CD4-positive, alpha-beta memory T cell (primary cell): ENCODE measurements at regions not wholly inside any gene's neighbourhood (a gene's known extent, or its start where the extent isn't known, plus 50 kb on each side); places are given as distances from the start of the nearest gene placed in this dataset.

Experiments used
- CTCF ChIA-PET: fragments of 350-600 bp; sonication (Branson Sonifier 250); formaldehyde crosslinking; loops from one replicate; lab custom pipeline; 2021; ENCODE audit warnings: inconsistent platforms; ENCODE audit not compliant: partially characterized antibody; lab: Charles Lee
- POLR2A ChIA-PET: fragments of 350-600 bp; sonication (Branson Sonifier 250); formaldehyde crosslinking; loops from one replicate; lab custom pipeline; 2021; ENCODE audit not compliant: partially characterized antibody; lab: Charles Lee
- DNase-seq, 5 donors: peaks; one replicate each; pipeline versions ENCODE4 v3.0.0 to v3.0.0-alpha.2; 2020 to 2022; ENCODE audit warnings: mixed read lengths in 1 of 5
- H3K27ac ChIP-seq: one replicate; pipeline ENCODE4 v1.7.0; 2013; ENCODE audit warnings: low read depth, low read length
- H3K27me3 ChIP-seq: 2 replicates; pipeline ENCODE4 v1.7.0; 2013; ENCODE audit warnings: mild to moderate bottlenecking, low read length, moderate library complexity; ENCODE audit not compliant: insufficient read depth
- H3K36me3 ChIP-seq: 2 replicates; pipeline ENCODE4 v1.7.0; 2013; ENCODE audit warnings: mild to moderate bottlenecking, low read length, moderate library complexity; ENCODE audit not compliant: insufficient read depth
- H3K4me1 ChIP-seq: 2 replicates; pipeline ENCODE4 v1.7.0; 2013; ENCODE audit warnings: mild to moderate bottlenecking, low read length, moderate library complexity; ENCODE audit not compliant: insufficient read depth
- H3K4me3 ChIP-seq, 2 donors: one replicate each; pipeline ENCODE4 v1.7.0; 2013; ENCODE audit warnings: low read length in 2 of 2, mild to moderate bottlenecking in 1 of 2
- H3K9me3 ChIP-seq, 2 donors: one replicate each; pipeline ENCODE4 v1.7.0; 2013; ENCODE audit warnings: low read length in 2 of 2, control low read depth in 1 of 2; ENCODE audit not compliant: control insufficient read depth in 1 of 2
- H3K27ac Mint-ChIP-seq, 7 donors: one replicate each; pipeline ENCODE4 v1.8.0; 2020 to 2021; ENCODE audit warnings: mixed read lengths in 7 of 7, mild to moderate bottlenecking in 6 of 7, inconsistent platforms in 3 of 7, moderate library complexity in 3 of 7
- H3K27me3 Mint-ChIP-seq, 2 donors: one replicate each; pipeline ENCODE4 v1.8.0; 2020 to 2021; ENCODE audit warnings: mixed read lengths in 2 of 2
- H3K36me3 Mint-ChIP-seq, 2 donors: one replicate each; pipeline ENCODE4 v1.8.0; 2020 to 2021; ENCODE audit warnings: mixed read lengths in 2 of 2, inconsistent platforms in 1 of 2, mild to moderate bottlenecking in 1 of 2
- H3K4me1 Mint-ChIP-seq, 4 donors: one replicate each; pipeline ENCODE4 v1.8.0; 2020 to 2021; ENCODE audit warnings: mixed read lengths in 4 of 4, mild to moderate bottlenecking in 1 of 4
- H3K4me3 Mint-ChIP-seq, 8 donors: one replicate each; pipeline ENCODE4 v1.8.0; 2020 to 2021; ENCODE audit warnings: mixed read lengths in 8 of 8, mild to moderate bottlenecking in 7 of 8, moderate library complexity in 6 of 8, inconsistent platforms in 3 of 8
- H3K9me3 Mint-ChIP-seq, 8 donors: one replicate each; pipeline ENCODE4 v1.8.0; 2020 to 2021; ENCODE audit warnings: mixed read lengths in 8 of 8, mild to moderate bottlenecking in 5 of 8, inconsistent platforms in 3 of 8, moderate library complexity in 1 of 8
- intact Hi-C: fragments of 100-400 bp; cut with micrococcal nuclease; formaldehyde crosslinking; loops from one replicate; pipeline ENCODE4 v1.15.1; 2023

- Mint-ChIP-seq H3K27ac (no peak overlapping the region), H3K9me3 (peaks cover 0 to 3% (median 0%) of the 10 kb centered on the region in 8 donors), H3K27me3 (no peaks in the 10 kb centered on the region), H3K36me3 (no peaks in the 10 kb centered on the region), H3K4me3 (no peak overlapping the region), H3K4me1 (no peaks in the 10 kb centered on the region)
- intact Hi-C loops: no loop called here
- no peaks in the 10 kb centered on the region for H3K9me3 ChIP-seq
- no peaks in the 10 kb centered on the region for H3K27me3 ChIP-seq
- no peak for DNase-seq
- no peak overlapping the region for H3K4me3 ChIP-seq
- CTCF ChIA-PET: no interaction called here
- POLR2A ChIA-PET: no interaction called here
- H3K36me3 ChIP-seq: no peaks in the 10 kb centered on the region
- no peaks in the 10 kb centered on the region for H3K4me1 ChIP-seq
- H3K27ac ChIP-seq: no peak overlapping the region
Observed at GRCh38 chr13:34571716-34572115, 370.4 kb upstream of the NBEA start.

GRCh38 chr13:34577051-34577450 lies 365.0 kb upstream of the NBEA start:
- Mint-ChIP-seq H3K4me1 (no peaks in the 10 kb centered on the region), H3K36me3 (no peaks in the 10 kb centered on the region), H3K9me3 (peaks cover 0 to 2% (median 0%) of the 10 kb centered on the region in 8 donors), H3K27me3 (peaks cover 0 to 2% of the 10 kb centered on the region in 2 donors), H3K27ac (no peak overlapping the region), H3K4me3 (no peak overlapping the region)
- Histone ChIP-seq H3K4me3 (no peak overlapping the region), H3K27me3 (no peaks in the 10 kb centered on the region), H3K27ac (no peak overlapping the region), H3K9me3 (no peaks in the 10 kb centered on the region), H3K36me3 (no peaks in the 10 kb centered on the region), H3K4me1 (no peaks in the 10 kb centered on the region)
- no peak for DNase-seq
- ChIA-PET CTCF (no interaction called here), POLR2A (no interaction called here)
- intact Hi-C loops: no loop called here

DNA sequence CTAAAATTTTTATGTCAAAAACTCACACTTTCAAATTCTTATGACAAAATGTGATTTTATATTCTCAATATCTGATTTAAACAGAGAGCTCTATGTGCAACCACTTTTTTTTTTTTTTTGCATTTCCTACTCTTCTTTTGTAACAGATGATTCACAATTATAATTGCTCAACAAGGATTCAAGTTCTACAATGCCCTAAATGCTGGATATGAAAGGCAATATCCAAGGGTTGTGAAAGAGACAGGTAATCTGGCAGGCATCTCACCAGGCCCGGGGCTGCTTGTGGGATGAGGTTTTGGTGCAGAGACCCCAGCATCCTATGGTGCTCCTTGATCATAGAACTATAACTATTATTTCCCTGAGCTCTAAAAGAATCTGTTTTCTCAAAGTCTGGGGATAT lies 363.6 kb upstream of the NBEA start:
- Histone ChIP-seq H3K27ac (no peak overlapping the region), H3K36me3 (no peaks in the 10 kb centered on the region), H3K9me3 (no peaks in the 10 kb centered on the region), H3K4me3 (no peak overlapping the region), H3K4me1 (no peaks in the 10 kb centered on the region), H3K27me3 (no peaks in the 10 kb centered on the region)
- no peak for DNase-seq
- Mint-ChIP-seq H3K36me3 (no peaks in the 10 kb centered on the region), H3K4me1 (no peaks in the 10 kb centered on the region), H3K9me3 (peaks cover 0 to 4% (median under 1%) of the 10 kb centered on the region in 8 donors), H3K27me3 (peaks cover 0 to 2% of the 10 kb centered on the region in 2 donors), H3K4me3 (no peak overlapping the region), H3K27ac (no peak overlapping the region)
- POLR2A ChIA-PET: no interaction called here
- CTCF ChIA-PET: no interaction called here
- intact Hi-C loops: no loop called here

DNA sequence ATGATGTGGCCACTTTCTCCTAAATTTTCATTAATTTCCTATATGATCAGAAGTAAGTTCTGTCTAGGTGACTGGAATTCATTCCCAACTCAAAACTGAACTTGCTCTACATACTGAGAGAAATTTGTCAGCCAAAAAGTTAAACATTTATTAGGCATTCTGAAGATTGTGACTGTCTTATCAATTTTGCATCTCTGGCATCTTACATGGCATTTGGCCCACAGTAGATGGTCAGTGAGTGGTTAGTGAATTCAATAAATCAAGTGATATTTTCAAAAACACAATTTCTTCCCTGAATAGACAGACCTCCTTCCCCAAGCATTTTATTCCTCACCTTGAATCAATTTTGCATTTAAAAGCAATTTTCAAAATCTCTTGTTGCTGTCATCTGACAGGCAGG lies 363.2 kb upstream of the NBEA start:
- ChIA-PET CTCF (no interaction called here), POLR2A (no interaction called here)
- no peak overlapping the region for H3K27ac ChIP-seq
- Mint-ChIP-seq H3K9me3 (peaks cover 0 to 4% (median under 1%) of the 10 kb centered on the region in 8 donors), H3K36me3 (no peaks in the 10 kb centered on the region), H3K27me3 (peaks cover 0 to 2% of the 10 kb centered on the region in 2 donors), H3K27ac (no peak overlapping the region), H3K4me1 (no peaks in the 10 kb centered on the region), H3K4me3 (no peak overlapping the region)
- no peaks in the 10 kb centered on the region for H3K27me3 ChIP-seq
- H3K9me3 ChIP-seq: no peaks in the 10 kb centered on the region
- intact Hi-C loops: no loop called here
- H3K4me1 ChIP-seq: no peaks in the 10 kb centered on the region
- H3K36me3 ChIP-seq: no peaks in the 10 kb centered on the region
- DNase-seq: no peak
- H3K4me3 ChIP-seq: no peak overlapping the region

DNA sequence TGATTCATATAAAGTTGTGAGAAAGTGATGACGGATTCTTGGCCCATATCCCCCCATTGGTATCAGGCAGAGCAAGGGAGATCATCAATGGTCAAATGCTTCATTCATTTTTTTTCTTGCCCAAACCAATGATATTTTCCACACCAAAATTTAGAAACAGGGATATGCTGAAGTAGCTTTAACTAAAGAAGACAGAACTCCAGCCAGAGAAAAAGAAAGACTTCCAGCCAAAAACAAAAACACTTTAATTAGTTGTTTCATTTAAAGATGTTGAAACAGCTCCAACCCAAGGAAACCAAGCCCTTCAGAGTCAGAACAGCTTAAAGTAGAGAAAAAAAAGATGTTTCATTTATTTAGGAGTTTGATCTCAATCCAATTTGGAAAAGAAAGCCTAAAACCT lies 358.9 kb upstream of the NBEA start:
- H3K27ac ChIP-seq: no peak overlapping the region
- intact Hi-C loops: no loop called here
- H3K4me3 ChIP-seq: no peak overlapping the region
- Mint-ChIP-seq H3K27ac (no peak overlapping the region), H3K27me3 (peaks cover 0 to 2% of the 10 kb centered on the region in 2 donors), H3K9me3 (peaks cover 0 to 3% (median 0%) of the 10 kb centered on the region in 8 donors), H3K4me1 (no peaks in the 10 kb centered on the region), H3K36me3 (no peaks in the 10 kb centered on the region), H3K4me3 (no peak overlapping the region)
- no peaks in the 10 kb centered on the region for H3K4me1 ChIP-seq
- no peaks in the 10 kb centered on the region for H3K36me3 ChIP-seq
- H3K9me3 ChIP-seq: no peaks in the 10 kb centered on the region
- ChIA-PET CTCF (no interaction called here), POLR2A (no interaction called here)
- DNase-seq: no peak
- H3K27me3 ChIP-seq: no peaks in the 10 kb centered on the region

GRCh38 chr13:34587576-34587975 lies 354.5 kb upstream of the NBEA start:
- no peak for DNase-seq
- H3K4me3 ChIP-seq: no peak overlapping the region
- Mint-ChIP-seq H3K27me3 (no peaks in the 10 kb centered on the region), H3K27ac (no peak overlapping the region), H3K4me3 (no peak overlapping the region), H3K36me3 (no peaks in the 10 kb centered on the region), H3K4me1 (no peaks in the 10 kb centered on the region), H3K9me3 (peaks cover 0 to 8% (median 0%) of the 10 kb centered on the region in 8 donors)
- intact Hi-C loops: no loop called here
- POLR2A ChIA-PET: no interaction called here
- H3K27me3 ChIP-seq: no peaks in the 10 kb centered on the region
- no peaks in the 10 kb centered on the region for H3K9me3 ChIP-seq
- CTCF ChIA-PET: interaction anchor here (0.7 kb wide), 1 partner anchor 38 kb away, joined by 3 read pairs; no protein-coding TSS in a partner anchor
- no peaks in the 10 kb centered on the region for H3K4me1 ChIP-seq
- no peak overlapping the region for H3K27ac ChIP-seq
- H3K36me3 ChIP-seq: no peaks in the 10 kb centered on the region

DNA sequence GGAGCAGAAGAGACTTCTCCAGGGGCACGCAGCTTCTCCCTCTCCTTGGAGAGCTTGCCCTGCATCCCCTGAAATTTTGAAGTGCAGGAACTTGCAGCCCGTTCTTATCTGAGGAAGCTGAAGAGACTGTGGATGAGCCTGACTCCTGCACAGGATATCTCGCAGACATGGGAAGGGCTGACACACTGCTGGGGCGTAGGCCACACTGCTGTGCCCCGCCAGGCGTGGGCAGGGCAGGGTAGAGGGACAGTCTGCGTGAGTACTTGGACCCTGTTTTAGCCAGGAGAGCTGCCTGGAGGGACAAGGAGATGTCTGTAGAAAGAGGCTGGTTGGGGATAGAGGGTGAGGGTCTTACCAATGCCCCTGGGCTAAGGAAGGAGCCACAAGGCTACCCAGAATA lies 353.7 kb upstream of the NBEA start:
- no peak overlapping the region for H3K27ac Mint-ChIP-seq
- CTCF ChIA-PET: no interaction called here
- H3K27me3 ChIP-seq: no peaks in the 10 kb centered on the region
- no peak overlapping the region for H3K4me3 Mint-ChIP-seq
- POLR2A ChIA-PET: no interaction called here
- H3K9me3 ChIP-seq: no peaks in the 10 kb centered on the region
- H3K36me3 ChIP-seq: no peaks in the 10 kb centered on the region
- no peaks in the 10 kb centered on the region for H3K4me1 ChIP-seq
- H3K4me3 ChIP-seq: no peak overlapping the region
- peaks cover 0 to 6% (median 0%) of the 10 kb centered on the region in 8 donors for H3K9me3 Mint-ChIP-seq
- intact Hi-C loops: no loop called here
- DNase-seq: no peak
- H3K27me3 Mint-ChIP-seq: no peaks in the 10 kb centered on the region
- H3K27ac ChIP-seq: no peak overlapping the region
- H3K4me1 Mint-ChIP-seq: no peaks in the 10 kb centered on the region
- H3K36me3 Mint-ChIP-seq: no peaks in the 10 kb centered on the region

GRCh38 chr13:34589581-34589980 lies 352.5 kb upstream of the NBEA start:
- Histone ChIP-seq H3K36me3 (no peaks in the 10 kb centered on the region), H3K4me1 (no peaks in the 10 kb centered on the region), H3K27me3 (no peaks in the 10 kb centered on the region), H3K9me3 (no peaks in the 10 kb centered on the region), H3K4me3 (no peak overlapping the region), H3K27ac (no peak overlapping the region)
- H3K9me3 Mint-ChIP-seq: peaks cover 0 to 6% (median 0%) of the 10 kb centered on the region in 8 donors
- DNase-seq: no peak
- no peaks in the 10 kb centered on the region for H3K27me3 Mint-ChIP-seq
- POLR2A ChIA-PET: no interaction called here
- intact Hi-C loops: no loop called here
- H3K27ac Mint-ChIP-seq: no peak overlapping the region
- H3K4me3 Mint-ChIP-seq: no peak overlapping the region
- no peaks in the 10 kb centered on the region for H3K36me3 Mint-ChIP-seq
- no peaks in the 10 kb centered on the region for H3K4me1 Mint-ChIP-seq
- CTCF ChIA-PET: interaction anchor here (1.2 kb wide), 1 partner anchor 25 kb away, joined by 3 read pairs; no protein-coding TSS in a partner anchor
